BJ (cell line): ENCODE measurements at regions not wholly inside any gene's neighbourhood (a gene's known extent, or its start where the extent isn't known, plus 50 kb on each side); places are given as distances from the start of the nearest gene placed in this dataset.

ENCODE experiments used
- CTCF ChIA-PET: fragments of 350-600 bp; formaldehyde crosslinking; extraction: SDS; loops from one replicate; lab custom pipeline; 2021; ENCODE audit warnings: antibody characterized with exemption, inconsistent platforms; lab: Yijun Ruan, JAX
- POLR2A ChIA-PET: fragments of 300-600 bp; sonication (Branson Sonifier 250); formaldehyde crosslinking; extraction: SDS; loops from one replicate; lab custom pipeline; 2021; ENCODE audit warnings: antibody characterized with exemption; lab: Charles Lee
- DNase-seq: peaks from one replicate; pipeline ENCODE4 v3.0.0-alpha.2; 2011; ENCODE audit warnings: low read depth
- H3K27me3 ChIP-seq: 2 replicates; pipeline ENCODE4 v1.6.0; 2011; ENCODE audit warnings: low read length; ENCODE audit not compliant: control insufficient read depth, insufficient read depth
- H3K36me3 ChIP-seq: 2 replicates; pipeline ENCODE4 v1.5.1; 2011; ENCODE audit warnings: low read length; ENCODE audit not compliant: control insufficient read depth, insufficient read depth
- H3K4me3 ChIP-seq: 2 replicates; pipeline ENCODE4 v1.5.1; 2011; ENCODE audit warnings: low read depth, mild to moderate bottlenecking, control low read depth, low read length
- CTCF ChIP-seq: IDR thresholded peaks from 2 replicates; pipeline ENCODE4 v1.5.1; 2011; ENCODE audit warnings: low read depth, mild to moderate bottlenecking, control low read depth, inconsistent platforms, low read length, moderate library complexity; ENCODE audit not compliant: insufficient read depth

GRCh38 chr2:204012072-204012653 is 75.6 kb downstream of the ICOS start:
- CTCF ChIA-PET: no interaction called here

GRCh38 chr2:204015118-204015843 is 78.7 kb downstream of the ICOS start:
- ChIA-PET CTCF (interaction anchor here (1.5 kb wide), 1 partner anchor 14 kb away, joined by 4 read pairs; no protein-coding TSS in a partner anchor), POLR2A (no interaction called here)
- DNase-seq: no peak
- no peak for TF ChIP-seq CTCF
- Histone ChIP-seq H3K4me3 (no peak overlapping the region), H3K36me3 (no peaks in the 10 kb centered on the region), H3K27me3 (no peaks in the 10 kb centered on the region)

More at GRCh38 chr2:204012072-204012653, 75.6 kb downstream of the ICOS start:
- Histone ChIP-seq H3K27me3 (no peaks in the 10 kb centered on the region), H3K36me3 (no peaks in the 10 kb centered on the region), H3K4me3 (no peak overlapping the region)
- POLR2A ChIA-PET: no interaction called here
- TF ChIP-seq CTCF: no peak
- DNase-seq: no peak

GRCh38 chr2:204018717-204019116 is 82.2 kb downstream of the ICOS start:
- Histone ChIP-seq H3K27me3 (no peaks in the 10 kb centered on the region), H3K4me3 (no peak overlapping the region), H3K36me3 (no peaks in the 10 kb centered on the region)
- ChIA-PET POLR2A (no interaction called here), CTCF (no interaction called here)
- TF ChIP-seq CTCF: no peak
- DNase-seq: no peak

GRCh38 chr2:204019572-204020501 is 83.3 kb downstream of the ICOS start:
- Histone ChIP-seq H3K4me3 (no peak overlapping the region), H3K36me3 (no peaks in the 10 kb centered on the region), H3K27me3 (no peaks in the 10 kb centered on the region)
- ChIA-PET CTCF (no interaction called here), POLR2A (no interaction called here)
- no peak for DNase-seq
- TF ChIP-seq CTCF: no peak
